ENCODE measurements at regions not wholly inside any gene's neighbourhood (a gene's known extent, or its start where the extent isn't known, plus 50 kb on each side); places are given as distances from the start of the nearest gene placed in this dataset.

GRCh38 chrX:35741142-35741541 is 57.0 kb upstream of the MAGEB16 start:
- TF ChIP-seq CTCF (IDR thresholded peaks at IDR 0.05; ENCODE audit: low read depth, low read length) = no peak
- no peak for TF ChIP-seq MYC (IDR thresholded peaks at IDR 0.05; ENCODE audit: low read depth, low read length)
- no peak for TF ChIP-seq POLR2A (IDR thresholded peaks at IDR 0.05; ENCODE audit: extremely low read depth, insufficient read length)
- TF ChIP-seq MAX (IDR thresholded peaks at IDR 0.05; ENCODE audit: low read depth, low read length) = no peak

All from NB4 (cell line).